ENCODE measurements at regions not wholly inside any gene's neighbourhood (a gene's known extent, or its start where the extent isn't known, plus 50 kb on each side); places are given as distances from the start of the nearest gene placed in this dataset.

- TF ChIP-seq FOXP2 (optimal IDR thresholded peaks at IDR 0.05; ENCODE audit: borderline replicate concordance, extremely low read depth, extremely low read length, insufficient read depth) = no peak
- TF ChIP-seq REST (IDR thresholded peaks at IDR 0.05; ENCODE audit: insufficient read depth in 1 of 2, low read depth in 2 of 2, low read length in 2 of 2) = no peak
- no peak for TF ChIP-seq TAF1 (IDR thresholded peaks at IDR 0.05; ENCODE audit: borderline replicate concordance, insufficient read depth, low read length)
- no peak for TF ChIP-seq POLR2AphosphoS5 (IDR thresholded peaks at IDR 0.05; ENCODE audit: low read depth, low read length)
- TF ChIP-seq SIN3A (IDR thresholded peaks at IDR 0.05; ENCODE audit: borderline replicate concordance, insufficient read depth, low read length) = no peak
Measured at GRCh38 chr11:130666781-130667251, 218.4 kb downstream of the ADAMTS15 start.

DNA sequence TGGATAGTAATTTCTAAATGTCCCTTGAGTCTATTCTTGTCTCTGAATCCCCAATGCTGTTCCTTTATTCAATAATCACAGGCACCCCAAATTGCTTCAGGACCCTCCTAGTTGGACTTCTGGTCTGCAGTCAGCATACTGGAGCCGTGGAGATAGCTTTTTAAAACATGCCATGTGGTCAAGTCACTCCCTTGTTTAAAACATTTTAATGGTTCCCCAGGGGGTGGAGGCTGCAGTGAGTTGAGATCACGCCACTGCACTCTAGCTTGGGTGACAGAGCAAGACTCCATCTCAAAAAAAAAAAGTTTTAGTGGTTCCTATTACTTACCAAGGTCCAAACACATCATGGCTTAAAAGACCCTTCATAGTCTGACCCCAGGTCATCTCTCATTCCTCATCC lies 220.3 kb downstream of the ADAMTS15 start:
- TF ChIP-seq REST (IDR thresholded peaks at IDR 0.05; ENCODE audit: insufficient read depth in 1 of 2, low read depth in 2 of 2, low read length in 2 of 2) = no peak
- TF ChIP-seq POLR2AphosphoS5 (IDR thresholded peaks at IDR 0.05; ENCODE audit: low read depth, low read length) = no peak

GRCh38 chr11:130670200-130670599 lies 221.8 kb downstream of the ADAMTS15 start:
- TF ChIP-seq TAF1 (IDR thresholded peaks at IDR 0.05; ENCODE audit: borderline replicate concordance, insufficient read depth, low read length) (no peak), FOXP2 (optimal IDR thresholded peaks at IDR 0.05; ENCODE audit: borderline replicate concordance, extremely low read depth, extremely low read length, insufficient read depth) (no peak), POLR2AphosphoS5 (IDR thresholded peaks at IDR 0.05; ENCODE audit: low read depth, low read length) (no peak), REST (IDR thresholded peaks at IDR 0.05; ENCODE audit: insufficient read depth in 1 of 2, low read depth in 2 of 2, low read length in 2 of 2) (no peak), SIN3A (IDR thresholded peaks at IDR 0.05; ENCODE audit: borderline replicate concordance, insufficient read depth, low read length) (no peak)

DNA sequence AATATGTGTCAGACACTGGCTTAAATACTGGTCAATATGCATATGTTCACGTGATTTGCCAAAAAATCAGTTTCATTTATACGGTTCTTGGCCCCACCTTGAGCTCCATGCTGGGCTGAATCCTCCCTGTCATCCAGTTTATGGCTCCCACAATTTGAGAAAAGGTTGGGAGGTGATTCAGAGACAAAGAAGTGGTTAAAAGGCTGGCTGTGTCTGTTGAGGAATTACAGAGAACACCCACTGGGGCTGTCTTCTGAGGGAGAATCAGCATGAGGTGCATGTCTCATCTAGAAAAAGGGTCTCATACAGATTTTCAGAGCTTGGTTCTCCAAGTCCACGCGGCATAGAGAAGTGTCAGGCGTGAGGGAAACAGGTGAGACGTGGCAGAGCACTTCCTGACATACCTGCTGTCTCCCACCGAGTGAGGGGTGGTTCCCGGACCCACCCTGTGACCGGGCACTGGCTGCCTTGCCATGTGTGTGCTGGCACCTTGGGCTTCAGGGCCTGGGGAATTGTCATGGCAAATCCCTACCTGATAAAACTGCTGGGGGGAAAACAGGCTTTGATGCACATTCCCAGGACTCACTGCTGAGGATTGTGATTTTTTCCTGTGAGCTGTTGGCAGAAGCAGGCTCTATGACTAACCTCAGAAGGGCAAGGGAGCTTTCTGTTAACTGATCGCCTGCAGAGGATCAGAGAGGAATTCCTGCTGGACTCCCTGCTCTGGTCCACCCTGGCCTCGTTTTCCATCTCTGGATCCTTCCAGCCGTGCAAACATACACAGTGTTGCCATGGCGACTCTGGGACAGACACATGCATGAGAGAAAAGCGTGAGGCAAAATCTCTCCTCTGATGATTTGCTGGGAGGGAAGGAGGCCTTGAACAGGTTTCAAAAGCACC lies 223.6 kb downstream of the ADAMTS15 start:
- TF ChIP-seq SIN3A (IDR thresholded peaks at IDR 0.05; ENCODE audit: borderline replicate concordance, insufficient read depth, low read length) (no peak), FOXP2 (optimal IDR thresholded peaks at IDR 0.05; ENCODE audit: borderline replicate concordance, extremely low read depth, extremely low read length, insufficient read depth) (no peak), TAF1 (IDR thresholded peaks at IDR 0.05; ENCODE audit: borderline replicate concordance, insufficient read depth, low read length) (no peak), REST (IDR thresholded peaks at IDR 0.05; ENCODE audit: insufficient read depth in 1 of 2, low read depth in 2 of 2, low read length in 2 of 2) (no peak)

Data from PFSK-1 (cell line).